Sigmoid colon (tissue), 4 donors: ENCODE measurements at regions not wholly inside any gene's neighbourhood (a gene's known extent, or its start where the extent isn't known, plus 50 kb on each side); places are given as distances from the start of the nearest gene placed in this dataset.

Experiments
- EP300 ChIP-seq, 4 donors: sonication (generic); formaldehyde crosslinking; IDR thresholded peaks; one replicate each; pipeline ENCODE4 v1.6.1; 2017; ENCODE audit warnings: antibody characterized with exemption in 4 of 4
- POLR2A ChIP-seq, 2 donors: fragments of 450-650 bp; IDR thresholded peaks; one replicate each; pipeline ENCODE4 v1.6.1; 2016; ENCODE audit warnings: antibody characterized with exemption in 2 of 2, mild to moderate bottlenecking in 2 of 2, moderate library complexity in 2 of 2
- TF ChIP-seq, protein P1 (sequence below), 4 experiments: fragments of 450-650 bp in 3 of 4; fragments of 200-600 bp in 1 of 4; IDR thresholded peaks; one replicate each; pipeline ENCODE4 v1.5.1; 2016 to 2019; ENCODE audit warnings: antibody characterized with exemption in 4 of 4, mild to moderate bottlenecking in 3 of 4, moderate library complexity in 2 of 4

DNA sequence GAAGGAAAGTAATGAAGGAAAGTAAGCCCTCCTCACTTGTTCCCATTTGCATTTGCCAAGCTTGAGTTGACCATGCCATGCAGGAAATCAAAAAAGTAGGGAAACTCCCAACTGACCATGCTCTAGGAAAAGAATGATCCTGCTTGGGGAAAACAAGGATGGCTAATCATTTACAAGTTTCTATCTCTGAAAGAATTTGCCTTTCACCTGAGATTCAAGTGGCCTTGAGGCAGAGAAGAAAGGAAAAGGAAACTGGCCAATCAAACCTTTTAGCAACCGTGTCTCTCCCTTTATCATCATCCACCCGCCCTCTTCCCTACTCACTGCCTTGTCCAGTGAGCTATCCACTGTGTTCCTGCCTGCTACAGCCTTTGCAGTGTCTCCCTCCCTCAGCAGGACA is 757.2 kb upstream of the SOX9 start:
- TF ChIP-seq, protein P1, sequence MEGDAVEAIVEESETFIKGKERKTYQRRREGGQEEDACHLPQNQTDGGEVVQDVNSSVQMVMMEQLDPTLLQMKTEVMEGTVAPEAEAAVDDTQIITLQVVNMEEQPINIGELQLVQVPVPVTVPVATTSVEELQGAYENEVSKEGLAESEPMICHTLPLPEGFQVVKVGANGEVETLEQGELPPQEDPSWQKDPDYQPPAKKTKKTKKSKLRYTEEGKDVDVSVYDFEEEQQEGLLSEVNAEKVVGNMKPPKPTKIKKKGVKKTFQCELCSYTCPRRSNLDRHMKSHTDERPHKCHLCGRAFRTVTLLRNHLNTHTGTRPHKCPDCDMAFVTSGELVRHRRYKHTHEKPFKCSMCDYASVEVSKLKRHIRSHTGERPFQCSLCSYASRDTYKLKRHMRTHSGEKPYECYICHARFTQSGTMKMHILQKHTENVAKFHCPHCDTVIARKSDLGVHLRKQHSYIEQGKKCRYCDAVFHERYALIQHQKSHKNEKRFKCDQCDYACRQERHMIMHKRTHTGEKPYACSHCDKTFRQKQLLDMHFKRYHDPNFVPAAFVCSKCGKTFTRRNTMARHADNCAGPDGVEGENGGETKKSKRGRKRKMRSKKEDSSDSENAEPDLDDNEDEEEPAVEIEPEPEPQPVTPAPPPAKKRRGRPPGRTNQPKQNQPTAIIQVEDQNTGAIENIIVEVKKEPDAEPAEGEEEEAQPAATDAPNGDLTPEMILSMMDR (IDR thresholded peaks at IDR 0.05), result no peak
- TF ChIP-seq POLR2A (IDR thresholded peaks at IDR 0.05) (no peak), EP300 (IDR thresholded peaks at IDR 0.05) (no peak)
